NCI-H345 treated with DMSO at 0.1 percent for 48 hours (cell line): ENCODE measurements at regions not wholly inside any gene's neighbourhood (a gene's known extent, or its start where the extent isn't known, plus 50 kb on each side); places are given as distances from the start of the nearest gene placed in this dataset.

Source experiments
- DNase-seq: peaks from one replicate; lab custom pipeline; 2025; ENCODE audit not compliant: unreplicated experiment; lab: John Stamatoyannopoulos, UW

GRCh38 chr5:8316608-8317280, 447.8 kb downstream of the MTRR start:
- no peak for DNase-seq

GRCh38 chr5:8317335-8317734, 448.4 kb downstream of the MTRR start:
- DNase-seq: no peak

GRCh38 chr5:8320244-8320643, 451.3 kb downstream of the MTRR start:
- DNase-seq: no peak

- DNase-seq: no peak
Observed at GRCh38 chr5:8321272-8321671, 452.3 kb downstream of the MTRR start.

GRCh38 chr5:8322484-8322883, 453.5 kb downstream of the MTRR start:
- DNase-seq: no peak

GRCh38 chr5:8327016-8327415, 458.1 kb downstream of the MTRR start:
- DNase-seq: no peak

- DNase-seq: no peak
Observed at GRCh38 chr5:8329773-8330172, 460.8 kb downstream of the MTRR start.

GRCh38 chr5:8332666-8333445, 463.9 kb downstream of the MTRR start:
- no peak for DNase-seq

- DNase-seq: no peak
Observed at GRCh38 chr5:8333485-8333884, 464.5 kb downstream of the MTRR start.

- no peak for DNase-seq
Observed at GRCh38 chr5:8333977-8334376, 465.0 kb downstream of the MTRR start.

GRCh38 chr5:8340261-8340660, 471.3 kb downstream of the MTRR start:
- no peak for DNase-seq

GRCh38 chr5:8340739-8341344, 471.9 kb downstream of the MTRR start:
- DNase-seq: no peak

- DNase-seq: no peak
Observed at GRCh38 chr5:8341406-8341805, 472.5 kb downstream of the MTRR start.

GRCh38 chr5:8347984-8348383, 479.0 kb downstream of the MTRR start:
- DNase-seq: no peak

- no peak for DNase-seq
Observed at GRCh38 chr5:8349855-8350254, 480.9 kb downstream of the MTRR start.

- DNase-seq: no peak
Observed at GRCh38 chr5:8350644-8351339, 481.8 kb downstream of the MTRR start.

GRCh38 chr5:8355981-8356380, 487.0 kb downstream of the MTRR start:
- no peak for DNase-seq

GRCh38 chr5:8360012-8360411, 491.1 kb downstream of the MTRR start:
- no peak for DNase-seq

- no peak for DNase-seq
Observed at GRCh38 chr5:8362495-8362894, 493.5 kb downstream of the MTRR start.

GRCh38 chr5:8363138-8363537, 494.2 kb downstream of the MTRR start:
- DNase-seq: no peak

- no peak for DNase-seq
Observed at GRCh38 chr5:8366266-8366665, 497.3 kb downstream of the MTRR start.

GRCh38 chr5:8376478-8376877, 507.5 kb downstream of the MTRR start:
- DNase-seq: no peak
